A549 (cell line): ENCODE measurements at regions not wholly inside any gene's neighbourhood (a gene's known extent, or its start where the extent isn't known, plus 50 kb on each side); places are given as distances from the start of the nearest gene placed in this dataset.

Experiments used
- ATAC-seq, 2 experiments: fragments of 200-7000 bp in 1 of 2; fragments of >200 bp in 1 of 2; cut with Nextera tagmentation in 1 of 2; cut with Tn5 transposase in 1 of 2; 3 replicates each; pipeline versions ENCODE4 v1.8.0 to v1.9.1; 2018 to 2020; ENCODE audit warnings: mild to moderate bottlenecking in 1 of 2, moderate library complexity in 1 of 2
- CTCF ChIA-PET: fragments of 300-600 bp; sonication (Branson Sonifier 250); formaldehyde crosslinking; extraction: SDS; loops from one replicate; lab custom pipeline; 2021; ENCODE audit warnings: antibody characterized with exemption, inconsistent platforms; lab: Yijun Ruan, JAX
- POLR2A ChIA-PET: fragments of 350-600 bp; formaldehyde crosslinking; extraction: SDS; loops from one replicate; lab custom pipeline; 2021; ENCODE audit warnings: antibody characterized with exemption, inconsistent platforms; lab: Yijun Ruan, JAX
- DNase-seq, 2 experiments: peaks; one replicate each; pipeline versions ENCODE4 v3.0.0 to v3.0.0-alpha.2; 2011 to 2016; ENCODE audit warnings: low read depth in 1 of 2, low spot score in 1 of 2
- FAIRE-seq: peaks from 2 replicates; lab custom pipeline; 2011; peaks lifted over from hg19 to GRCh38; lab: Jason Lieb, UNC
- H3K27ac ChIP-seq, 2 experiments: fragments of >200 bp; sonication (Bioruptor Twin); formaldehyde crosslinking; 3 replicates each; pipeline ENCODE4 v1.5.1; 2016 to 2017
- H3K4me1 ChIP-seq: fragments of >200 bp; sonication (Bioruptor Twin); formaldehyde crosslinking; 3 replicates; pipeline ENCODE4 v1.6.1; 2016
- H3K4me2 ChIP-seq: fragments of >200 bp; sonication (Bioruptor Twin); formaldehyde crosslinking; 3 replicates; pipeline ENCODE4 v1.6.1; 2016
- H3K4me3 ChIP-seq: fragments of >200 bp; sonication (Bioruptor Twin); formaldehyde crosslinking; 3 replicates; pipeline ENCODE4 v1.5.1; 2016
- H3K9me3 ChIP-seq: fragments of >200 bp; sonication (Bioruptor Twin); formaldehyde crosslinking; 3 replicates; pipeline ENCODE4 v1.6.1; 2016
- CBX8 ChIP-seq: fragments of 200-600 bp; sonication (generic); IDR thresholded peaks from 2 replicates; pipeline ENCODE4 v1.6.1; 2016
- CEBPB ChIP-seq, 2 experiments: fragments of >200 bp in 1 of 2; sonication (Bioruptor Twin) in 1 of 2; formaldehyde crosslinking in 1 of 2; IDR thresholded peaks; 2 replicates each; pipeline ENCODE4 v1.6.1; 2012 to 2016
- CHD4 ChIP-seq: fragments of 200-600 bp; sonication (generic); IDR thresholded peaks from 2 replicates; pipeline ENCODE4 v1.6.1; 2016; ENCODE audit warnings: antibody characterized with exemption, mild to moderate bottlenecking, borderline replicate concordance
- CTCF ChIP-seq: fragments of >200 bp; sonication (Bioruptor Twin); formaldehyde crosslinking; IDR thresholded peaks from 3 replicates; pipeline ENCODE4 v1.5.1; 2016
- FOSL2 ChIP-seq, 2 experiments: fragments of 450-650 bp in 1 of 2; fragments of >200 bp in 1 of 2; sonication (Bioruptor Twin) in 1 of 2; formaldehyde crosslinking; IDR thresholded peaks; 2 replicates each; pipeline versions ENCODE4 v1.5.0 to v1.6.1; 2016 to 2020; ENCODE audit warnings: mild to moderate bottlenecking in 1 of 2, moderate library complexity in 1 of 2
- FOXS1 ChIP-seq: fragments of 250-450 bp; sonication (Bioruptor Pico); IDR thresholded peaks from 2 replicates; pipeline ENCODE4 v1.5.0; 2020; ENCODE audit warnings: mild to moderate bottlenecking, moderate library complexity
- GATA3 ChIP-seq: IDR thresholded peaks from 2 replicates; pipeline ENCODE4 v1.6.1; 2012; ENCODE audit warnings: borderline replicate concordance
- HDAC2 ChIP-seq: fragments of 200-600 bp; sonication (generic); IDR thresholded peaks from 2 replicates; pipeline ENCODE4 v1.6.1; 2016
- HES2 ChIP-seq: fragments of >200 bp; sonication (Bioruptor Twin); formaldehyde crosslinking; IDR thresholded peaks from 2 replicates; pipeline ENCODE4 v1.6.1; 2016
- HMGXB4 ChIP-seq: fragments of 250-450 bp; sonication (Bioruptor Pico); IDR thresholded peaks from 2 replicates; pipeline ENCODE4 v1.5.0; 2021; ENCODE audit warnings: mild to moderate bottlenecking, moderate library complexity, borderline replicate concordance
- MAFK ChIP-seq: fragments of 450-650 bp; IDR thresholded peaks from 2 replicates; pipeline ENCODE4 v1.6.1; 2014; ENCODE audit not compliant: partially characterized antibody
- MAZ ChIP-seq: fragments of 150-350 bp; IDR thresholded peaks from 2 replicates; pipeline ENCODE4 v1.6.1; 2014; ENCODE audit warnings: antibody characterized with exemption, low read depth, low read length, borderline replicate concordance
- NFE2L2 ChIP-seq: fragments of 150-350 bp; conservative IDR thresholded peaks from 2 replicates; pipeline ENCODE4 v1.6.1; 2014; ENCODE audit warnings: low read length
- NR3C1 ChIP-seq: fragments of >200 bp; sonication (Bioruptor Twin); formaldehyde crosslinking; IDR thresholded peaks from 3 replicates; pipeline ENCODE4 v1.6.1; 2017
- POLR2AphosphoS2 ChIP-seq: conservative IDR thresholded peaks from 2 replicates; pipeline ENCODE4 v1.6.1; 2012; ENCODE audit warnings: low read length, improper control_type of control experiment, inconsistent platforms
- SMC3 ChIP-seq: fragments of >200 bp; sonication (Bioruptor Twin); formaldehyde crosslinking; IDR thresholded peaks from 3 replicates; pipeline ENCODE4 v1.6.1; 2018; ENCODE audit warnings: inconsistent platforms
- SREBF2 ChIP-seq: fragments of 450-650 bp; IDR thresholded peaks from 2 replicates; pipeline ENCODE4 v1.6.1; 2014; ENCODE audit warnings: mild to moderate bottlenecking, moderate library complexity
- TFCP2L1 ChIP-seq: fragments of 250-450 bp; sonication (Bioruptor Pico); IDR thresholded peaks from 2 replicates; pipeline ENCODE4 v1.5.0; 2021; ENCODE audit warnings: mild to moderate bottlenecking
- TP53 ChIP-seq: fragments of 250-450 bp; sonication (Bioruptor Pico); IDR thresholded peaks from 2 replicates; pipeline ENCODE4 v1.5.0; 2021; ENCODE audit warnings: mild to moderate bottlenecking, moderate library complexity
- USF2 ChIP-seq: fragments of 450-650 bp; IDR thresholded peaks from 2 replicates; pipeline ENCODE4 v1.6.1; 2014; ENCODE audit warnings: antibody characterized with exemption
- ZNF302 ChIP-seq: fragments of 250-450 bp; sonication (Bioruptor Pico); IDR thresholded peaks from 2 replicates; pipeline ENCODE4 v1.9.0; 2021; ENCODE audit warnings: inconsistent platforms, mild to moderate bottlenecking, moderate library complexity
- WGBS: methylation state at CpG from one replicate; pipeline ENCODE4 v1.1.6; 2017; ENCODE audit errors: missing lambda C conversion rate; 5-methylcytosine and 5-hydroxymethylcytosine counted together
- TF ChIP-seq, protein P1 (sequence below): IDR thresholded peaks from 2 replicates; pipeline ENCODE4 v1.6.1; 2012
- TF ChIP-seq, protein P2 (sequence below): fragments of 200-600 bp; sonication (generic); IDR thresholded peaks from 2 replicates; pipeline ENCODE4 v1.6.1; 2016; ENCODE audit warnings: antibody characterized with exemption, mild to moderate bottlenecking, moderate library complexity

DNA sequence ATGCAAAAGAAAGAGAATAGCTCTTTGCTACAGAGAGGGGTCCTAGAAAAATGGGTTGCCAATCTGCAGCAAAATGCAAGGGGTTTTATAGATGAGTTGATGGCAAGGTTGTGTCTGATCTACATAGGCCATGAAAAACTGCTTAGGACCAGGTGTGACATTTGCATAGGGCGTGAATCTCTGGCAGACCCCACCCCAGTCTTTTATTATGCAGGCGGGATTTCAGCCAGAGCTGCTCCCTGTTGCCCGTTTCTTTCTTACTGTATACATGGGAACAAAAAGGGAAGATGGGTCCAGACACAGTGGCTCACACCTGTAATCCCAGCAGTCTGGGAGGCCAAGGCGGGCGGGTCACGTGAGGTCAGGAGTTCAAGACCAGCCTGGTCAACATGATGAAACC is 286.4 kb upstream of the LRRTM4 start (continued):
- TF ChIP-seq, protein P1, sequence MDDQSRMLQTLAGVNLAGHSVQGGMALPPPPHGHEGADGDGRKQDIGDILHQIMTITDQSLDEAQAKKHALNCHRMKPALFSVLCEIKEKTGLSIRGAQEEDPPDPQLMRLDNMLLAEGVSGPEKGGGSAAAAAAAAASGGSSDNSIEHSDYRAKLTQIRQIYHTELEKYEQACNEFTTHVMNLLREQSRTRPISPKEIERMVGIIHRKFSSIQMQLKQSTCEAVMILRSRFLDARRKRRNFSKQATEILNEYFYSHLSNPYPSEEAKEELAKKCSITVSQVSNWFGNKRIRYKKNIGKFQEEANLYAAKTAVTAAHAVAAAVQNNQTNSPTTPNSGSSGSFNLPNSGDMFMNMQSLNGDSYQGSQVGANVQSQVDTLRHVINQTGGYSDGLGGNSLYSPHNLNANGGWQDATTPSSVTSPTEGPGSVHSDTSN: no peak
- TF ChIP-seq CBX8 (no peak), SREBF2 (no peak), TFCP2L1 (no peak)
- TF ChIP-seq, all 56 proteins: peak for 0

- FAIRE-seq (no peak), DNase-seq (no peak)
- ChIA-PET CTCF (no interaction called here), POLR2A (no interaction called here)
- Histone ChIP-seq H3K4me2 (no peak overlapping the region), H3K27ac (no peak overlapping the region)
- TF ChIP-seq, protein P2, sequence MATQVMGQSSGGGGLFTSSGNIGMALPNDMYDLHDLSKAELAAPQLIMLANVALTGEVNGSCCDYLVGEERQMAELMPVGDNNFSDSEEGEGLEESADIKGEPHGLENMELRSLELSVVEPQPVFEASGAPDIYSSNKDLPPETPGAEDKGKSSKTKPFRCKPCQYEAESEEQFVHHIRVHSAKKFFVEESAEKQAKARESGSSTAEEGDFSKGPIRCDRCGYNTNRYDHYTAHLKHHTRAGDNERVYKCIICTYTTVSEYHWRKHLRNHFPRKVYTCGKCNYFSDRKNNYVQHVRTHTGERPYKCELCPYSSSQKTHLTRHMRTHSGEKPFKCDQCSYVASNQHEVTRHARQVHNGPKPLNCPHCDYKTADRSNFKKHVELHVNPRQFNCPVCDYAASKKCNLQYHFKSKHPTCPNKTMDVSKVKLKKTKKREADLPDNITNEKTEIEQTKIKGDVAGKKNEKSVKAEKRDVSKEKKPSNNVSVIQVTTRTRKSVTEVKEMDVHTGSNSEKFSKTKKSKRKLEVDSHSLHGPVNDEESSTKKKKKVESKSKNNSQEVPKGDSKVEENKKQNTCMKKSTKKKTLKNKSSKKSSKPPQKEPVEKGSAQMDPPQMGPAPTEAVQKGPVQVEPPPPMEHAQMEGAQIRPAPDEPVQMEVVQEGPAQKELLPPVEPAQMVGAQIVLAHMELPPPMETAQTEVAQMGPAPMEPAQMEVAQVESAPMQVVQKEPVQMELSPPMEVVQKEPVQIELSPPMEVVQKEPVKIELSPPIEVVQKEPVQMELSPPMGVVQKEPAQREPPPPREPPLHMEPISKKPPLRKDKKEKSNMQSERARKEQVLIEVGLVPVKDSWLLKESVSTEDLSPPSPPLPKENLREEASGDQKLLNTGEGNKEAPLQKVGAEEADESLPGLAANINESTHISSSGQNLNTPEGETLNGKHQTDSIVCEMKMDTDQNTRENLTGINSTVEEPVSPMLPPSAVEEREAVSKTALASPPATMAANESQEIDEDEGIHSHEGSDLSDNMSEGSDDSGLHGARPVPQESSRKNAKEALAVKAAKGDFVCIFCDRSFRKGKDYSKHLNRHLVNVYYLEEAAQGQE: no peak
- no peak for TF ChIP-seq TFCP2L1
- TF ChIP-seq POLR2AphosphoS2: no peak
- TF ChIP-seq HES2: no peak
- TF ChIP-seq CHD4: no peak
- no peak for TF ChIP-seq MAFK
- no peak for TF ChIP-seq CEBPB (IDR thresholded peaks at IDR 0.05)
- no peak for TF ChIP-seq HDAC2
- no peak for TF ChIP-seq NR3C1
- TF ChIP-seq HMGXB4 (CRISPR knock-in tag): no peak
- TF ChIP-seq USF2: no peak
- TF ChIP-seq, all 56 proteins: peak for 0
- no peak for ATAC-seq
- Histone ChIP-seq H3K4me1 (no peaks in the 10 kb centered on the region), H3K9me3 (peaks cover 22% of the 10 kb centered on the region), H3K4me3 (no peak overlapping the region)
Observed at GRCh38 chr2:77813599-77813998, 291.4 kb upstream of the LRRTM4 start.

DNA sequence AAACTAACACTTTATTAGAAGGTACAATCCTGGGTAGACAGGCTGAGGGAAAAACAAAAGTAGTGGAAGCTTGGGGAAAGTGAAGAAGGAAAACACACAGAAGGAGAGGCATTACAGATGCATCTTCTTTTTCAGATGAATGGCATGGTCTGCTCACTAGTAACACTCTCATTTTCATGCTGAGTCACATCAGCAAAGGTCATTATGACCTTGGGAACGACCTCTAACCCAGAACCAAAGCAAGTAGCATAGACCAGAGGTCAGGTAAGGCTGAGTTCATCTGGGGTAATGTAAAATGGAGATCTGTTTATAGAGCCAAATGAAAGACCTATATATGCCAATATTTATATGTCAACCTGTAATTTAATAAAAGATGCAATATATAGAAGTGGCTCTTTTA is 294.4 kb upstream of the LRRTM4 start:
- POLR2A ChIA-PET: no interaction called here
- H3K4me2 ChIP-seq: no peak overlapping the region
- no peak overlapping the region for H3K27ac ChIP-seq
- H3K4me1 ChIP-seq: no peaks in the 10 kb centered on the region
- no peak for DNase-seq
- FAIRE-seq: no peak
- no peak for ATAC-seq
- peaks cover 21% of the 10 kb centered on the region for H3K9me3 ChIP-seq
- CTCF ChIA-PET: interaction anchor here (0.5 kb wide), 1 partner anchor 1619 kb away, joined by 3 read pairs; no protein-coding TSS in a partner anchor
- no peak overlapping the region for H3K4me3 ChIP-seq
- WGBS: 0% methylated on average over 1 of the region's 1 CpG
- no peak for TF ChIP-seq CBX8
- no peak for TF ChIP-seq ZNF302 (CRISPR knock-in tag)
- TF ChIP-seq NR3C1: no peak
- TF ChIP-seq FOXS1 (CRISPR knock-in tag): no peak
- no peak for TF ChIP-seq HMGXB4 (CRISPR knock-in tag)
- TF ChIP-seq NFE2L2: no peak
- no peak for TF ChIP-seq HDAC2
- TF ChIP-seq TP53 (CRISPR knock-in tag): no peak
- no peak for TF ChIP-seq SMC3
- TF ChIP-seq, protein P1: no peak
- TF ChIP-seq GATA3: no peak
- no peak for TF ChIP-seq FOSL2 (IDR thresholded peaks at IDR 0.05)
- TF ChIP-seq FOSL2 (CRISPR knock-in tag; IDR thresholded peaks at IDR 0.05): no peak
- no peak for TF ChIP-seq SREBF2
- TF ChIP-seq MAZ: no peak
- no peak for TF ChIP-seq CTCF
- TF ChIP-seq TFCP2L1: no peak
